ENCODE measurements at regions not wholly inside any gene's neighbourhood (a gene's known extent, or its start where the extent isn't known, plus 50 kb on each side); places are given as distances from the start of the nearest gene placed in this dataset.
"Not testable (repeated sequence)": the region's sequence is repeated elsewhere in the genome, so short reads cannot be mapped to it uniquely, and the experiment has no call there.

DNA sequence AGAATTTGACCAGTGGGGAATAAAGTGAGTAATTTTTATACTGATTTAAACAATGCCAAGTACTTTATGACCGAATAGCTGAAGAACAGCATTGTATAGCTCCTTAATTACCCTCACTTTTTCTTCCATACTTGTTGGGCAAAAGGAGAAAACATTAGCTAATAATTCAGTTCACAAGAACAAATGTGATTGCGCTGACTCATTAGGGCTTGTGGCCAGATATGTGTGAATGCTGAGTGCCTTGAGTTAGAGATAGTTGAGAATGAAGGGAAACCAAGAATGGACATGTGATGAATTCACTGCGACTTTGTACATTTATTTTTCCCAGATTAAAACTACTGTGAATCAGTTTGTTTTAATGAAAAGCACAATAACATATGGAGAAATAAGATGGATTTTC lies 669.4 kb downstream of the TFAP2A start:
- 60% methylated on average over 3 of the region's 3 CpGs for WGBS
- no peak for DNase-seq (ENCODE audit: low read depth in 6 of 9, low spot score in 9 of 9)
- no peaks in the 10 kb centered on the region for H3K36me3 ChIP-seq (ENCODE audit: control insufficient read depth in 2 of 2, insufficient read depth in 2 of 2, low read length in 1 of 2)
- no peaks in the 10 kb centered on the region for H3K27me3 ChIP-seq (ENCODE audit: control insufficient read depth in 2 of 2, insufficient read depth in 1 of 2, low read length in 1 of 2)
- no peaks in the 10 kb centered on the region for H3K4me1 ChIP-seq (ENCODE audit: control insufficient read depth in 2 of 2, insufficient read depth in 2 of 2, low read length in 2 of 2)
- no peak overlapping the region for H3K27ac ChIP-seq (ENCODE audit: low read depth in 1 of 2, low read length in 1 of 2)
- H3K9me3 ChIP-seq (ENCODE audit: control insufficient read depth in 2 of 2, insufficient read depth in 1 of 2, low read length in 1 of 2), result no peaks in the 10 kb centered on the region
- no peak overlapping the region for H3K4me3 ChIP-seq (ENCODE audit: low read length in 2 of 2)

DNA sequence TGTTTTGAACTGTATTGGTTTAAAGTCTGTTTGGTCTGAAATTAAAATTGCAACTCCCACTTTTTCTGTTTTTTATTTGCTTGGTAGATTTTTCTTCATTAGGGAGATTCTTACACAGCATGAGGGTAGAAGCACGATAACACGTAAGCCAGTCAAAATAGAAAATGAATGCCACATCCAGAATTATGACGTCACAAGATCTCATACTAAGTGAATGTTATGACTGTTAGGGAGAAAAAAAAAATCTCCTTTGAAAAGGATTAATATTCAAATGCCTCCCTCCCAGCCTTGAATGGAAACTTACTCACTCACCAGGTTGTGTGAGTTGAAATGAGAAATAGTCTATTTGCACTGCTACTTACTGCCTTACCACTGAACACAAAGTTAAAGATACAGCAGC lies 670.8 kb downstream of the TFAP2A start:
- DNase-seq (ENCODE audit: low read depth in 6 of 9, low spot score in 9 of 9), result no peak
- Histone ChIP-seq H3K9me3 (ENCODE audit: control insufficient read depth in 2 of 2, insufficient read depth in 1 of 2, low read length in 1 of 2) (no peaks in the 10 kb centered on the region), H3K4me3 (ENCODE audit: low read length in 2 of 2) (no peak overlapping the region), H3K27ac (ENCODE audit: low read depth in 1 of 2, low read length in 1 of 2) (no peak overlapping the region), H3K4me1 (ENCODE audit: control insufficient read depth in 2 of 2, insufficient read depth in 2 of 2, low read length in 2 of 2) (no peaks in the 10 kb centered on the region), H3K27me3 (ENCODE audit: control insufficient read depth in 2 of 2, insufficient read depth in 1 of 2, low read length in 1 of 2) (no peaks in the 10 kb centered on the region), H3K36me3 (ENCODE audit: control insufficient read depth in 2 of 2, insufficient read depth in 2 of 2, low read length in 1 of 2) (no peaks in the 10 kb centered on the region)
- WGBS, result 94% methylated on average over 3 of the region's 3 CpGs

GRCh38 chr6:9732056-9732455 lies 682.8 kb downstream of the TFAP2A start:
- Histone ChIP-seq H3K4me3 (ENCODE audit: low read length in 2 of 2) (no peak overlapping the region), H3K27ac (ENCODE audit: low read depth in 1 of 2, low read length in 1 of 2) (no peak overlapping the region), H3K27me3 (ENCODE audit: control insufficient read depth in 2 of 2, insufficient read depth in 1 of 2, low read length in 1 of 2) (no peaks in the 10 kb centered on the region), H3K4me1 (ENCODE audit: control insufficient read depth in 2 of 2, insufficient read depth in 2 of 2, low read length in 2 of 2) (no peaks in the 10 kb centered on the region), H3K9me3 (ENCODE audit: control insufficient read depth in 2 of 2, insufficient read depth in 1 of 2, low read length in 1 of 2) (peaks cover 0 to 5% of the 10 kb centered on the region in 2 donors), H3K36me3 (ENCODE audit: control insufficient read depth in 2 of 2, insufficient read depth in 2 of 2, low read length in 1 of 2) (no peaks in the 10 kb centered on the region)
- 93% methylated on average over 1 of the region's 1 CpG for WGBS
- no peak for DNase-seq (ENCODE audit: low read depth in 6 of 9, low spot score in 9 of 9)

- not testable (repeated sequence) for H3K27me3 ChIP-seq (ENCODE audit: control insufficient read depth in 2 of 2, insufficient read depth in 1 of 2, low read length in 1 of 2); H3K36me3 ChIP-seq (ENCODE audit: control insufficient read depth in 2 of 2, insufficient read depth in 2 of 2, low read length in 1 of 2); H3K9me3 ChIP-seq (ENCODE audit: control insufficient read depth in 2 of 2, insufficient read depth in 1 of 2, low read length in 1 of 2); H3K4me1 ChIP-seq (ENCODE audit: control insufficient read depth in 2 of 2, insufficient read depth in 2 of 2, low read length in 2 of 2); DNase-seq (ENCODE audit: low read depth in 6 of 9, low spot score in 9 of 9); H3K27ac ChIP-seq (ENCODE audit: low read depth in 1 of 2, low read length in 1 of 2); H3K4me3 ChIP-seq (ENCODE audit: low read length in 2 of 2)
- 54% methylated on average over 3 of the region's 3 CpGs for WGBS
Observed at GRCh38 chr6:9725776-9726175, 689.1 kb downstream of the TFAP2A start.

GRCh38 chr6:9717568-9717967 lies 697.3 kb downstream of the TFAP2A start:
- WGBS, result 72% methylated on average over 3 of the region's 3 CpGs
- H3K27ac ChIP-seq (ENCODE audit: low read depth in 1 of 2, low read length in 1 of 2), result no peak overlapping the region

DNA sequence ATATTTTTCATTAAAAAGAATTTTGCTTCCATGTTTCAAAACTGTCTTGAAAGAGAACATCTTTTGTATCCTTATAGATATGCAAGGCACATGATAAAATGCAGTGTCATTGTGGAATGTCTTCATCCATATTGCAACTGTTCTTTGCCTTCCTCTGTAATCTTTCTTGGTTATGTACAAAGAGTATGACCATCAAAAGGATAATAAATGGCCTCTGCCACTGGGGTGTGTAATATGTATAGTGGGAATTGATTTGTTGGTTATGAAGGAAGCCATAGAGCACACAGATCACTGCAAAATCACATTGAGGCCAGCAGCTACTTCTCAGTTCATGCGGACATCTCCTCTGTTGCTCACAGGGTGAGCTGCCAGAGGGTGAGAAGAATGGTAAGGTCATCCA lies 703.5 kb downstream of the TFAP2A start:
- Histone ChIP-seq H3K36me3 (ENCODE audit: control insufficient read depth in 2 of 2, insufficient read depth in 2 of 2, low read length in 1 of 2) (no peaks in the 10 kb centered on the region), H3K4me3 (ENCODE audit: low read length in 2 of 2) (no peak overlapping the region), H3K27me3 (ENCODE audit: control insufficient read depth in 2 of 2, insufficient read depth in 1 of 2, low read length in 1 of 2) (no peaks in the 10 kb centered on the region), H3K27ac (ENCODE audit: low read depth in 1 of 2, low read length in 1 of 2) (no peak overlapping the region), H3K4me1 (ENCODE audit: control insufficient read depth in 2 of 2, insufficient read depth in 2 of 2, low read length in 2 of 2) (no peaks in the 10 kb centered on the region), H3K9me3 (ENCODE audit: control insufficient read depth in 2 of 2, insufficient read depth in 1 of 2, low read length in 1 of 2) (no peaks in the 10 kb centered on the region)
- 98% methylated on average over 1 of the region's 1 CpG for WGBS
- DNase-seq (ENCODE audit: low read depth in 6 of 9, low spot score in 9 of 9), result no peak

More at GRCh38 chr6:9717568-9717967, 697.3 kb downstream of the TFAP2A start:
- Histone ChIP-seq H3K9me3 (ENCODE audit: control insufficient read depth in 2 of 2, insufficient read depth in 1 of 2, low read length in 1 of 2) (no peaks in the 10 kb centered on the region), H3K36me3 (ENCODE audit: control insufficient read depth in 2 of 2, insufficient read depth in 2 of 2, low read length in 1 of 2) (no peaks in the 10 kb centered on the region), H3K4me1 (ENCODE audit: control insufficient read depth in 2 of 2, insufficient read depth in 2 of 2, low read length in 2 of 2) (no peaks in the 10 kb centered on the region), H3K4me3 (ENCODE audit: low read length in 2 of 2) (no peak overlapping the region), H3K27me3 (ENCODE audit: control insufficient read depth in 2 of 2, insufficient read depth in 1 of 2, low read length in 1 of 2) (no peaks in the 10 kb centered on the region)
- DNase-seq (ENCODE audit: low read depth in 6 of 9, low spot score in 9 of 9), result no peak

GRCh38 chr6:9710574-9710973 lies 704.3 kb downstream of the TFAP2A start:
- Histone ChIP-seq H3K27ac (ENCODE audit: low read depth in 1 of 2, low read length in 1 of 2) (no peak overlapping the region), H3K9me3 (ENCODE audit: control insufficient read depth in 2 of 2, insufficient read depth in 1 of 2, low read length in 1 of 2) (no peaks in the 10 kb centered on the region), H3K4me3 (ENCODE audit: low read length in 2 of 2) (no peak overlapping the region), H3K27me3 (ENCODE audit: control insufficient read depth in 2 of 2, insufficient read depth in 1 of 2, low read length in 1 of 2) (no peaks in the 10 kb centered on the region), H3K36me3 (ENCODE audit: control insufficient read depth in 2 of 2, insufficient read depth in 2 of 2, low read length in 1 of 2) (no peaks in the 10 kb centered on the region), H3K4me1 (ENCODE audit: control insufficient read depth in 2 of 2, insufficient read depth in 2 of 2, low read length in 2 of 2) (no peaks in the 10 kb centered on the region)
- 76% methylated on average over 2 of the region's 2 CpGs for WGBS
- no peak for DNase-seq (ENCODE audit: low read depth in 6 of 9, low spot score in 9 of 9)

DNA sequence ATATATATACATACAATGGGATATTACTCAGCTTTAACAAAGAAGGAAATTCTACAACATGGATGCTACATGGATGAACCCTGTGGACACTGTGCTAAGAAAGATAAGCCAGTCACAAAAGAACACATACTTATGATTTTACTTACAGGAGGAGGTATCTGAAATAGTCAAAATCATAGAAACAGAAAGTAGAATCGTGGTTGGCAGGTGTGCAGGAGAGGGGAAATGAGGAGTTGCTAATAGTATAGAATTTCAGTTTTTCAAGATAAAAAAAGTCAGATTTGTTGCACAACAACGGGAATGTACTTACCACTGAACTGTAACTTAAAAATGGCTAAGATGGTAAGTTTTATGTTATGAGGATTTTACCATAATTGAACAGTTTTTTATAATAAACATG lies 706.3 kb downstream of the TFAP2A start:
- Histone ChIP-seq H3K4me3 (ENCODE audit: low read length in 2 of 2) (no peak overlapping the region), H3K27ac (ENCODE audit: low read depth in 1 of 2, low read length in 1 of 2) (no peak overlapping the region), H3K9me3 (ENCODE audit: control insufficient read depth in 2 of 2, insufficient read depth in 1 of 2, low read length in 1 of 2) (no peaks in the 10 kb centered on the region), H3K4me1 (ENCODE audit: control insufficient read depth in 2 of 2, insufficient read depth in 2 of 2, low read length in 2 of 2) (no peaks in the 10 kb centered on the region), H3K27me3 (ENCODE audit: control insufficient read depth in 2 of 2, insufficient read depth in 1 of 2, low read length in 1 of 2) (no peaks in the 10 kb centered on the region), H3K36me3 (ENCODE audit: control insufficient read depth in 2 of 2, insufficient read depth in 2 of 2, low read length in 1 of 2) (no peaks in the 10 kb centered on the region)
- DNase-seq (ENCODE audit: low read depth in 6 of 9, low spot score in 9 of 9), result no peak
- 68% methylated on average over 2 of the region's 2 CpGs for WGBS

DNA sequence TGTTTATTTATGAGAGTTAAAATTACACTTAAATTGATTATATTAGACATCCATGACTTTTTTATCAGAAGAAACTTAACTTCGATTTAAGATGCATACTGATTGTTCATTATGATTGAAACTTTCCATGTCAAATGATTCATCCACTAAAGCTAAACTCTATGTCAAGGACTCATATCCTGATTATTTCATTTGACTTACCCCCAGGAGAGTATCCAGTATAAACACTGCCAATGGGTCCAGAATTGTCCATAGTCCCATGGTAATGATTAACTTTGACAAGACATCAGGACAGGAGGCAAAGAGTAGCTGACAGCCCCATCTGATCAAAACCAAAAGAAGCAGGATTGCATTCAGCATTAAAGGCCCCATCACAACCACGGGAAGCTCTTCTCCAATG lies 709.9 kb downstream of the TFAP2A start:
- 92% methylated on average over 2 of the region's 2 CpGs for WGBS
- no peaks in the 10 kb centered on the region for H3K4me1 ChIP-seq (ENCODE audit: control insufficient read depth in 2 of 2, insufficient read depth in 2 of 2, low read length in 2 of 2)
- no peaks in the 10 kb centered on the region for H3K36me3 ChIP-seq (ENCODE audit: control insufficient read depth in 2 of 2, insufficient read depth in 2 of 2, low read length in 1 of 2)
- no peak overlapping the region for H3K27ac ChIP-seq (ENCODE audit: low read depth in 1 of 2, low read length in 1 of 2)
- no peaks in the 10 kb centered on the region for H3K27me3 ChIP-seq (ENCODE audit: control insufficient read depth in 2 of 2, insufficient read depth in 1 of 2, low read length in 1 of 2)
- no peak for DNase-seq (ENCODE audit: low read depth in 6 of 9, low spot score in 9 of 9)
- no peak overlapping the region for H3K4me3 ChIP-seq (ENCODE audit: low read length in 2 of 2)
- no peaks in the 10 kb centered on the region for H3K9me3 ChIP-seq (ENCODE audit: control insufficient read depth in 2 of 2, insufficient read depth in 1 of 2, low read length in 1 of 2)

- Histone ChIP-seq H3K4me3 (ENCODE audit: low read length in 2 of 2) (no peak overlapping the region), H3K9me3 (ENCODE audit: control insufficient read depth in 2 of 2, insufficient read depth in 1 of 2, low read length in 1 of 2) (no peaks in the 10 kb centered on the region), H3K4me1 (ENCODE audit: control insufficient read depth in 2 of 2, insufficient read depth in 2 of 2, low read length in 2 of 2) (no peaks in the 10 kb centered on the region), H3K36me3 (ENCODE audit: control insufficient read depth in 2 of 2, insufficient read depth in 2 of 2, low read length in 1 of 2) (no peaks in the 10 kb centered on the region), H3K27ac (ENCODE audit: low read depth in 1 of 2, low read length in 1 of 2) (no peak overlapping the region), H3K27me3 (ENCODE audit: control insufficient read depth in 2 of 2, insufficient read depth in 1 of 2, low read length in 1 of 2) (no peaks in the 10 kb centered on the region)
- WGBS, result 94% methylated on average over 1 of the region's 1 CpG
- no peak for DNase-seq (ENCODE audit: low read depth in 6 of 9, low spot score in 9 of 9)
Observed at GRCh38 chr6:9702914-9703313, 712.0 kb downstream of the TFAP2A start.

Data from thymus (tissue), 11 donors.